Dedifferentiated amniotic fluid mesenchymal stem cell (primary cell): ENCODE measurements at regions not wholly inside any gene's neighbourhood (a gene's known extent, or its start where the extent isn't known, plus 50 kb on each side); places are given as distances from the start of the nearest gene placed in this dataset.
"Not testable (repeated sequence)": the region's sequence is repeated elsewhere in the genome, so short reads cannot be mapped to it uniquely, and the experiment has no call there.

Experiments
- DNase-seq: peaks from one replicate; pipeline ENCODE4 v3.0.0-alpha.2; 2016; ENCODE audit errors: extremely low spot score

GRCh38 chr3:63096248-63097058 is 181.7 kb upstream of the SYNPR start:
- DNase-seq, result no peak

- no peak for DNase-seq
These were observed 180.7 kb upstream of the SYNPR start for GRCh38 chr3:63097396-63097795.

- DNase-seq, result no peak
These were observed 161.2 kb upstream of the SYNPR start for GRCh38 chr3:63116922-63117321.

GRCh38 chr3:63124090-63124489 is 154.0 kb upstream of the SYNPR start:
- DNase-seq, result no peak

- no peak for DNase-seq
These were observed 151.6 kb upstream of the SYNPR start for GRCh38 chr3:63126530-63126929.

- DNase-seq, result no peak
These were observed 149.7 kb upstream of the SYNPR start for GRCh38 chr3:63128380-63128779.

- no peak for DNase-seq
These were observed 147.5 kb upstream of the SYNPR start for GRCh38 chr3:63130625-63131024.

- no peak for DNase-seq
These were observed 145.5 kb upstream of the SYNPR start for GRCh38 chr3:63132461-63133250.

- DNase-seq, result no peak
These were observed 142.7 kb upstream of the SYNPR start for GRCh38 chr3:63135367-63135766.

GRCh38 chr3:63136249-63136648 is 141.9 kb upstream of the SYNPR start:
- DNase-seq, result not testable (repeated sequence)

- DNase-seq, result no peak
These were observed 135.4 kb upstream of the SYNPR start for GRCh38 chr3:63142681-63143080.

GRCh38 chr3:63146154-63146553 is 132.0 kb upstream of the SYNPR start:
- DNase-seq, result no peak

GRCh38 chr3:63150880-63151279 is 127.2 kb upstream of the SYNPR start:
- DNase-seq, result no peak

- DNase-seq, result no peak
These were observed 126.2 kb upstream of the SYNPR start for GRCh38 chr3:63151897-63152296.

- no peak for DNase-seq
These were observed 118.3 kb upstream of the SYNPR start for GRCh38 chr3:63159764-63160163.

- no peak for DNase-seq
These were observed 111.0 kb upstream of the SYNPR start for GRCh38 chr3:63167113-63167512.

GRCh38 chr3:63168179-63168578 is 109.9 kb upstream of the SYNPR start:
- DNase-seq, result no peak

GRCh38 chr3:63179862-63180522 is 98.1 kb upstream of the SYNPR start:
- no peak for DNase-seq

- no peak for DNase-seq
These were observed 85.9 kb upstream of the SYNPR start for GRCh38 chr3:63192248-63192647.

- peak; percentile 34 for DNase-seq
These were observed 84.5 kb upstream of the SYNPR start for GRCh38 chr3:63193647-63194046.

- no peak for DNase-seq
These were observed 78.5 kb upstream of the SYNPR start for GRCh38 chr3:63199606-63200005.

- no peak for DNase-seq
These were observed 75.6 kb upstream of the SYNPR start for GRCh38 chr3:63202529-63202928.
